ENCODE measurements at regions not wholly inside any gene's neighbourhood (a gene's known extent, or its start where the extent isn't known, plus 50 kb on each side); places are given as distances from the start of the nearest gene placed in this dataset.

GRCh38 chr3:24650839-24651238, 156.2 kb upstream of the THRB start (continued):
- TF ChIP-seq STAT1 (IDR thresholded peaks at IDR 0.05; ENCODE audit: unreplicated experiment) (no peak), EZH2phosphoT487 (IDR thresholded peaks at IDR 0.05; ENCODE audit: unreplicated experiment) (no peak), ETS1 (IDR thresholded peaks at IDR 0.05) (no peak), JUNB (IDR thresholded peaks at IDR 0.05; ENCODE audit: unreplicated experiment) (no peak), CREB1 (CRISPR knock-in tag; IDR thresholded peaks at IDR 0.05; ENCODE audit: low read depth) (no peak)

GRCh38 chr3:24657870-24658510, 163.3 kb upstream of the THRB start:
- no peaks in the 10 kb centered on the region for H3K36me3 Mint-ChIP-seq (ENCODE audit: low read depth)
- Histone ChIP-seq H3K27ac (ENCODE audit: low read depth) (no peak overlapping the region), H3K9me2 (ENCODE audit: insufficient read depth) (no peaks in the 10 kb centered on the region), H4K20me1 (replicated peaks; ENCODE audit: insufficient read depth) (no peaks in the 10 kb centered on the region), H3K27me3 (ENCODE audit: insufficient read depth) (no peaks in the 10 kb centered on the region), H3F3A (replicated peaks; ENCODE audit: low read depth) (no peaks in the 10 kb centered on the region), H2AFZ (no peak overlapping the region), H3K36me3 (ENCODE audit: insufficient read depth) (no peaks in the 10 kb centered on the region), H3K4me2 (no peak overlapping the region), H3K4me1 (ENCODE audit: insufficient read depth) (no peaks in the 10 kb centered on the region), H3K4me3 (no peak overlapping the region), H3K79me2 (replicated peaks; ENCODE audit: insufficient read depth) (no peaks in the 10 kb centered on the region)
- H3K27me3 Mint-ChIP-seq (ENCODE audit: insufficient read depth, low read depth, poor library complexity) = no peaks in the 10 kb centered on the region
- no peaks in the 10 kb centered on the region for H3K4me1 Mint-ChIP-seq
- H3K9me3 Mint-ChIP-seq = no peaks in the 10 kb centered on the region
- TF ChIP-seq POLR2AphosphoS5 (IDR thresholded peaks at IDR 0.05; ENCODE audit: low read depth) (no peak), CTCF (conservative IDR thresholded peaks at IDR 0.05; ENCODE audit: low read depth in 2 of 2) (no peak), CREB1 (CRISPR knock-in tag; IDR thresholded peaks at IDR 0.05; ENCODE audit: low read depth) (no peak), REST (IDR thresholded peaks at IDR 0.05; ENCODE audit: unreplicated experiment) (no peak), JUNB (IDR thresholded peaks at IDR 0.05; ENCODE audit: unreplicated experiment) (no peak), ZNF462 (CRISPR knock-in tag; IDR thresholded peaks at IDR 0.05) (no peak), EZH2 (IDR thresholded peaks at IDR 0.05; ENCODE audit: low read depth, unreplicated experiment) (no peak)
- H3K4me3 Mint-ChIP-seq = no peak overlapping the region
- no peak overlapping the region for H3K27ac Mint-ChIP-seq
- DNase-seq (ENCODE audit: low spot score) (no peak), ATAC-seq (no peak)
